Stomach (tissue), 8 donors: ENCODE measurements at regions not wholly inside any gene's neighbourhood (a gene's known extent, or its start where the extent isn't known, plus 50 kb on each side); places are given as distances from the start of the nearest gene placed in this dataset.

ENCODE experiments used
- DNase-seq, 2 donors: peaks; one replicate each; pipeline versions ENCODE4 v3.0.0 to v3.0.0-alpha.2; 2013 to 2019
- H3K27ac ChIP-seq, 5 donors: fragments of 200-600 bp in 4 of 5; sonication (generic) in 4 of 5; one replicate each; pipeline ENCODE4 v1.5.1; 2013 to 2019; ENCODE audit warnings: mild to moderate bottlenecking in 1 of 5, moderate library complexity in 1 of 5
- H3K27me3 ChIP-seq, 3 donors: fragments of 200-600 bp; sonication (generic); one replicate each; pipeline ENCODE4 v1.5.1; 2017 to 2019; ENCODE audit warnings: mixed run types in 1 of 3
- H3K36me3 ChIP-seq, 4 donors: fragments of 200-600 bp; sonication (generic); 1 replicate in 3 of 4; 2 replicates in 1 of 4; pipeline ENCODE4 v1.5.1; 2016 to 2019
- H3K4me1 ChIP-seq, 4 donors: fragments of 200-600 bp; sonication (generic); one replicate each; pipeline ENCODE4 v1.5.1; 2016 to 2019
- H3K4me3 ChIP-seq, 4 donors: fragments of 200-600 bp; sonication (generic) in 3 of 4; one replicate each; pipeline ENCODE4 v1.5.1; 2016 to 2019; ENCODE audit warnings: mild to moderate bottlenecking in 1 of 4
- H3K9me3 ChIP-seq, 4 donors: fragments of 200-600 bp; sonication (generic); one replicate each; pipeline ENCODE4 v1.5.1; 2016 to 2019
- EP300 ChIP-seq: sonication (generic); formaldehyde crosslinking; IDR thresholded peaks from one replicate; pipeline ENCODE4 v1.6.1; 2017; ENCODE audit warnings: antibody characterized with exemption
- POLR2A ChIP-seq, 4 donors: fragments of 450-650 bp; IDR thresholded peaks; one replicate each; pipeline ENCODE4 v1.6.1; 2016; ENCODE audit warnings: antibody characterized with exemption in 4 of 4, control low read depth in 2 of 4, mild to moderate bottlenecking in 1 of 4, moderate library complexity in 1 of 4
- POLR2AphosphoS5 ChIP-seq, 3 donors: sonication (generic); formaldehyde crosslinking; IDR thresholded peaks; one replicate each; pipeline ENCODE4 v1.6.1; 2016; ENCODE audit warnings: antibody characterized with exemption in 3 of 3
- WGBS, 5 donors: extraction: QIAGEN DNeasy Blood & Tissue Kit in 3 of 5; methylation state at CpG; one replicate each; pipeline versions ENCODE4 v1.1.5 to v1.1.7; 2013 to 2018; 5-methylcytosine and 5-hydroxymethylcytosine counted together
- intact Hi-C: fragments of 100-400 bp; cut with DNase I; formaldehyde crosslinking; loops from one replicate; pipeline ENCODE4 v1.15.1; 2023; ENCODE audit warnings: low total_unique reads
- TF ChIP-seq, protein P1 (sequence below), 7 experiments: fragments of 450-650 bp in 4 of 7; fragments of 200-600 bp in 3 of 7; sonication (generic) in 3 of 7; IDR thresholded peaks; one replicate each; pipeline ENCODE4 v1.5.1; 2016 to 2019; ENCODE audit warnings: antibody characterized with exemption in 7 of 7, control low read depth in 2 of 7, mild to moderate bottlenecking in 1 of 7
- donor health status: healthy with polysubstance abuse.
- donor health status: Bipolar disorder and iron deficiency.
- donor health status: healthy.

DNA sequence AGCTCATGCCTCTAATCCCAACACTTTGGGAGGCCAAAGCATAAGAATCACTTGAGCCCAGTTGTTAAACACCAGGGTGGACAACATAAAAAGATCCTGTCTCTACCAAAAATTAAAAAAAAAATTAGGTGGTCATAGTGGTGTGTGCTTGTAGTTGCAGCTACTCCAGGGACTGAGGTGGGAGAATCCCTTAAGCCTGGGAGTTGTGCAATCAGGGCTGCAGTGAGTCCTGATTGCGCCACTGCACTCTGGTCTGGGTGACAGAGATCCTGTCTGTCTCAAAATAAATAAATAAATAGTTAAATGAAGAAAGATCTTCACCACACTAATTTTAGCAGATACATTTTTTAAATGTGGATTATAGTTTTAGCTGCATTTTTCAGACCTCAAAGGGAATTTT lies 433.2 kb downstream of the MAT2B start:
- 73 to 97% (median 79%) methylated on average over 1 of the region's 1 CpG for WGBS, 5 donors

DNA sequence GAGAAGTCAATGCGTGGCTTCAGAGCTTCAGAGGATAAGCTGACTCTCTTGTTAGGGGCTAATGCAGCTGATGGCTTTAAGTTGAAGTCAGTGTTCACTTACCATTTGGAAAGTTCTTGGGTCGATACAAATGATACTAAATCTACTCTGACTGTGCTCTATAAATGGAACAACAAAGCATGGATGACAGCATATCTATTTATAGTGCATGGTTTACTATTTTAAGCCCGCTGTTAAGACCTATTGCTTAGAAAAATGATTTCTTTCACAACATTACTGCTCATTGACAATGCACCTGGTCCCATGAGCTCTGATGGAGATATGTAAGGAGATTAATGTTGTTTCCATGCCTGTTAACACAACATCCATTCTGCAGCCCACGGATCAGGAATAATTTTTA lies 435.7 kb downstream of the MAT2B start:
- Histone ChIP-seq H3K9me3 (no peaks in the 10 kb centered on the region), H3K27me3 (no peaks in the 10 kb centered on the region), H3K4me3 (no peak overlapping the region), H3K36me3 (no peaks in the 10 kb centered on the region), H3K4me1 (no peaks in the 10 kb centered on the region), H3K27ac (no peak overlapping the region)
- WGBS, 5 donors: 69 to 80% (median 72%) methylated on average over 4 of the region's 4 CpGs
- intact Hi-C loops: no loop called here
- DNase-seq: no peak
- no peak for TF ChIP-seq POLR2AphosphoS5 (IDR thresholded peaks at IDR 0.05)
- TF ChIP-seq EP300: no peak
- no peak for TF ChIP-seq POLR2A (IDR thresholded peaks at IDR 0.05)
- TF ChIP-seq, protein P1, sequence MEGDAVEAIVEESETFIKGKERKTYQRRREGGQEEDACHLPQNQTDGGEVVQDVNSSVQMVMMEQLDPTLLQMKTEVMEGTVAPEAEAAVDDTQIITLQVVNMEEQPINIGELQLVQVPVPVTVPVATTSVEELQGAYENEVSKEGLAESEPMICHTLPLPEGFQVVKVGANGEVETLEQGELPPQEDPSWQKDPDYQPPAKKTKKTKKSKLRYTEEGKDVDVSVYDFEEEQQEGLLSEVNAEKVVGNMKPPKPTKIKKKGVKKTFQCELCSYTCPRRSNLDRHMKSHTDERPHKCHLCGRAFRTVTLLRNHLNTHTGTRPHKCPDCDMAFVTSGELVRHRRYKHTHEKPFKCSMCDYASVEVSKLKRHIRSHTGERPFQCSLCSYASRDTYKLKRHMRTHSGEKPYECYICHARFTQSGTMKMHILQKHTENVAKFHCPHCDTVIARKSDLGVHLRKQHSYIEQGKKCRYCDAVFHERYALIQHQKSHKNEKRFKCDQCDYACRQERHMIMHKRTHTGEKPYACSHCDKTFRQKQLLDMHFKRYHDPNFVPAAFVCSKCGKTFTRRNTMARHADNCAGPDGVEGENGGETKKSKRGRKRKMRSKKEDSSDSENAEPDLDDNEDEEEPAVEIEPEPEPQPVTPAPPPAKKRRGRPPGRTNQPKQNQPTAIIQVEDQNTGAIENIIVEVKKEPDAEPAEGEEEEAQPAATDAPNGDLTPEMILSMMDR (IDR thresholded peaks at IDR 0.05): no peak

More for the DNA sequence above, 433.2 kb downstream of the MAT2B start:
- TF ChIP-seq, protein P1 (IDR thresholded peaks at IDR 0.05): no peak
- TF ChIP-seq EP300 (no peak), POLR2A (IDR thresholded peaks at IDR 0.05) (no peak), POLR2AphosphoS5 (IDR thresholded peaks at IDR 0.05) (no peak)
- H3K4me3 ChIP-seq: no peak overlapping the region
- intact Hi-C loops: no loop called here
- H3K27me3 ChIP-seq: no peaks in the 10 kb centered on the region
- no peak for DNase-seq
- no peaks in the 10 kb centered on the region for H3K4me1 ChIP-seq
- no peaks in the 10 kb centered on the region for H3K9me3 ChIP-seq
- no peak overlapping the region for H3K27ac ChIP-seq
- H3K36me3 ChIP-seq: no peaks in the 10 kb centered on the region

DNA sequence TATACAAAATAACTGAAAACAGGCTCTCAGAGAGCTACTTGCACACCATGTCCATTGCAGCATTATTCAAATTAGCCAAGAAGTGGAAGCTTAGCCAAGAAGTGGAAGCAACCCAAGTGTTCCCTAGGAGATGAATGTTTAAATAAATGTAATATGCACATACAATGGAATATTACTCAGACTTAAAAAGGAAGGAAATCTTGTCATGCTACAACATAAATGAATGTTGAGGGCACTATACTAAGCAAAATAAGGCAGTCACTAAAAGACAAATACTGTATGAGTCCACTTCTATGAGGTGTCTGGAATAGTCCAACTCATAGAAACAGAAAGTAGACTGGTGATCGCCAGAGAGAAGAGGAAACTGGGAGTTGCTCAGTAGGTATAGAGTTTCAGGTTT lies 438.1 kb downstream of the MAT2B start:
- H3K4me3 ChIP-seq: no peak overlapping the region
- intact Hi-C loops: no loop called here
- H3K27me3 ChIP-seq: no peaks in the 10 kb centered on the region
- H3K27ac ChIP-seq: no peak overlapping the region
- no peaks in the 10 kb centered on the region for H3K36me3 ChIP-seq
- no peaks in the 10 kb centered on the region for H3K4me1 ChIP-seq
- WGBS, 5 donors: 87 to 91% (median 90%) methylated on average over 1 of the region's 1 CpG
- TF ChIP-seq POLR2AphosphoS5 (IDR thresholded peaks at IDR 0.05) (no peak), POLR2A (IDR thresholded peaks at IDR 0.05) (no peak), EP300 (no peak)
- TF ChIP-seq, protein P1 (IDR thresholded peaks at IDR 0.05): no peak
- peak in 1 of 2 donors; percentile 29 for DNase-seq
- no peaks in the 10 kb centered on the region for H3K9me3 ChIP-seq

DNA sequence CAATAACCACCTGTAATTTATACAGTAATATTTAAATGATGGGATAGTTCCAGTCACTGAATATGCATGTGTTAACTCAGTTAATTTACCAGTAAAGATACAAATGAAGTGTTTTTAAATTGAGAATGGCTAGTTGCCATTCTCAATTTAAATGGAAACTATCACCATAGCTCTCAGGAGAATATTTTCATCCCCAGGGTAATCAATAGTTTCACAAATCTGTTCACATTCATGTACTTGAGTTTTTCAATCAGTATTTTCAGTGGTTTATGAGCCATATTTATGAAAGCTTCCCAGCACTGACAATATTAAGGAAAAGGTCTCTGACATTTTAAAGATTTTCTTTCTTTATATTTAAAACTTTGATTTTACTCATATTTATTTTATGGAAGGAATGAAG lies 439.3 kb downstream of the MAT2B start:
- Histone ChIP-seq H3K9me3 (no peaks in the 10 kb centered on the region), H3K27me3 (no peaks in the 10 kb centered on the region), H3K27ac (no peak overlapping the region), H3K4me3 (no peak overlapping the region), H3K4me1 (no peaks in the 10 kb centered on the region), H3K36me3 (no peaks in the 10 kb centered on the region)
- no peak for DNase-seq
- TF ChIP-seq EP300: no peak
- TF ChIP-seq, protein P1 (IDR thresholded peaks at IDR 0.05): no peak
- TF ChIP-seq POLR2A (IDR thresholded peaks at IDR 0.05): no peak
- no peak for TF ChIP-seq POLR2AphosphoS5 (IDR thresholded peaks at IDR 0.05)
- intact Hi-C loops: no loop called here
